ENCODE measurements at regions not wholly inside any gene's neighbourhood (a gene's known extent, or its start where the extent isn't known, plus 50 kb on each side); places are given as distances from the start of the nearest gene placed in this dataset.

DNA sequence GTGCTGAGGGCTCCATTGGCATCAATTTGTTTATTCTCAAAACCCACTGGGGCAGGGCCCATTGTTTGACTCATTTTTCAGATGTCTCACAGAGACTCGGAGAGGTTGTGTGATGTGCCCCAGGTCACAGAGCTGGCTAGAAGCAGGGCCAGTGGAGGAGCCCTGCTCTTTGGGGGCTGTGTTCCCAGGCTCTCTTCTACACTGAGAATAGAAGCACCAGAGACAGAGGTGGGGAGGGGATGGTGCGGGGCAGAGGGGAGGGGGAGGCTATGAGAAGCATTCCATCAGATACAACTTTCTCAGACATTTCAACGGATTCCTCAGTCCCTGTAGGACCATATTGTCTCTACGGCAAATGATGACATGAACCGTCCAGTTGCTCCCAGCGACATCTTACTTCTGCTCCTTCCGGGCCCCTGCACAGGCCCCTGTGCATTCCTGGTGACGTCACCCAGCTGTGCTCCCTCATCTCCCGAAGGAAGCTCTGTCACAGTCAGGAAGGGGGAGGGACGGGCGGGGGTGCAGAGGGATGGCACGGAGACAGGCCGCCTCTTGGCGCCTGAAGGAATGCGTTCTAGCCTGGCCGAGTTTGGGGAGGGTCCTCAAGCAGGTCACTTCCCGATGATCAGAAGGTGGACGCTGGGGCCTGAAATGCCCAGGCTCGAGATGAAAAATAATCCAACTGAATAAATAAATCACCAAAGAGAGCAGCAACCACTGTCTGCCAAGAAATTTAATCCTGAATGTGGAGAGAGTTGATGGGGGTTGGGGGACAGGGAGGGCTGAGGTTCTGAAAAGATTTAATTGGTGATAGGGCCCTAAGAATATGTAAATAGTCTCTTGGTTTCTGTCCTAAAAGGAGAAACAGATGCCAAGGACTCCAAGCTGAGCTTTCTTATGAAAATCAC, 114.1 kb downstream of the NOG start:
- 68% methylated on average over 16 of the region's 19 CpGs for WGBS (ENCODE audit: missing lambda C conversion rate)
- CTCF ChIA-PET: interaction anchor here (0.7 to 13.2 kb wide), 4 partner anchors 8 to 208 kb away, joined by 3 to 183 read pairs (median 4); no protein-coding TSS in a partner anchor
- H3K27ac ChIP-seq: no peak overlapping the region
- no peaks in the 10 kb centered on the region for H3K9me3 ChIP-seq
- DNase-seq (ENCODE audit: low read depth in 1 of 2, low spot score in 1 of 2) (no peak), FAIRE-seq (no peak), ATAC-seq (no peak)
- TF ChIP-seq ZSCAN20 (CRISPR knock-in tag; IDR thresholded peaks at IDR 0.05) (no peak), HOXA7 (CRISPR knock-in tag; IDR thresholded peaks at IDR 0.05) (no peak), RCOR1 (IDR thresholded peaks at IDR 0.05; ENCODE audit: low read depth, low read length) (no peak), FOSL2 (IDR thresholded peaks at IDR 0.05) (no peak), FOSL2 (CRISPR knock-in tag; IDR thresholded peaks at IDR 0.05) (no peak), NFE2L2 (conservative IDR thresholded peaks at IDR 0.05; ENCODE audit: low read length) (no peak)
- TF ChIP-seq, protein P1, sequence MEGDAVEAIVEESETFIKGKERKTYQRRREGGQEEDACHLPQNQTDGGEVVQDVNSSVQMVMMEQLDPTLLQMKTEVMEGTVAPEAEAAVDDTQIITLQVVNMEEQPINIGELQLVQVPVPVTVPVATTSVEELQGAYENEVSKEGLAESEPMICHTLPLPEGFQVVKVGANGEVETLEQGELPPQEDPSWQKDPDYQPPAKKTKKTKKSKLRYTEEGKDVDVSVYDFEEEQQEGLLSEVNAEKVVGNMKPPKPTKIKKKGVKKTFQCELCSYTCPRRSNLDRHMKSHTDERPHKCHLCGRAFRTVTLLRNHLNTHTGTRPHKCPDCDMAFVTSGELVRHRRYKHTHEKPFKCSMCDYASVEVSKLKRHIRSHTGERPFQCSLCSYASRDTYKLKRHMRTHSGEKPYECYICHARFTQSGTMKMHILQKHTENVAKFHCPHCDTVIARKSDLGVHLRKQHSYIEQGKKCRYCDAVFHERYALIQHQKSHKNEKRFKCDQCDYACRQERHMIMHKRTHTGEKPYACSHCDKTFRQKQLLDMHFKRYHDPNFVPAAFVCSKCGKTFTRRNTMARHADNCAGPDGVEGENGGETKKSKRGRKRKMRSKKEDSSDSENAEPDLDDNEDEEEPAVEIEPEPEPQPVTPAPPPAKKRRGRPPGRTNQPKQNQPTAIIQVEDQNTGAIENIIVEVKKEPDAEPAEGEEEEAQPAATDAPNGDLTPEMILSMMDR (IDR thresholded peaks at IDR 0.05): no peak
- TF ChIP-seq, protein P2, sequence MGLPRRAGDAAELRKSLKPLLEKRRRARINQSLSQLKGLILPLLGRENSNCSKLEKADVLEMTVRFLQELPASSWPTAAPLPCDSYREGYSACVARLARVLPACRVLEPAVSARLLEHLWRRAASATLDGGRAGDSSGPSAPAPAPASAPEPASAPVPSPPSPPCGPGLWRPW (IDR thresholded peaks at IDR 0.05): no peak
- no peak overlapping the region for H3K4me3 ChIP-seq
- no peaks in the 10 kb centered on the region for H3K4me1 ChIP-seq
- POLR2A ChIA-PET: interaction anchor here (0.5 kb wide), 1 partner anchor 206 kb away, joined by 3 read pairs; the partner anchor contains the start of gene TRIM25
- no peak overlapping the region for H3K4me2 ChIP-seq

DNA sequence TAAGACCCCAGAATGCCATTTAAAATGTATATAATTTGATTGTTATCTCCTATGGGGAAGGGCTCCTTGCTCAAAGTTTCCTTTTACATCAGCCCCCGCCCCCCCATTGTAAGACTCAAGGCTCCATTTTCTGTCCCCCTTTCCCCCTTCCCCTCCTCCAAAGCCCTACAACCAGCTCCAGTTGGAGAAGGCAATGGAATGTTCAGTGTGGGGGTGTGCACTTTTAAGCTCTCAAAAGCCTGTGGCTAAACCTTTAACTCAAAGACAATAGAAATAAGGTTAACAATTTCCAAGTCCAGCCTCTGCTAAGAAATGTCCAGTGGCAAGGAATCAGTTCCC, 114.7 kb downstream of the NOG start:
- ChIA-PET CTCF (interaction anchor here (0.9 to 13.2 kb wide), 5 partner anchors 8 to 208 kb away, joined by 3 to 183 read pairs (median 4); partner anchors contain the start of gene NOG), POLR2A (no interaction called here)
- Histone ChIP-seq H3K9me3 (no peaks in the 10 kb centered on the region), H3K4me3 (no peak overlapping the region), H3K27ac (no peak overlapping the region), H3K4me2 (no peak overlapping the region), H3K4me1 (no peaks in the 10 kb centered on the region)
- DNase-seq (ENCODE audit: low read depth in 1 of 2, low spot score in 1 of 2) (no peak), FAIRE-seq (no peak), ATAC-seq (no peak)
- WGBS (ENCODE audit: missing lambda C conversion rate): 7% methylated on average over 1 of the region's 1 CpG
- TF ChIP-seq SREBF2 (IDR thresholded peaks at IDR 0.05) (no peak), HOXB13 (CRISPR knock-in tag; IDR thresholded peaks at IDR 0.05; ENCODE audit: low read depth) (no peak), NR3C1 (IDR thresholded peaks at IDR 0.05) (no peak), TP53 (CRISPR knock-in tag; IDR thresholded peaks at IDR 0.05) (no peak), BHLHE40 (IDR thresholded peaks at IDR 0.05; ENCODE audit: low read depth, low read length) (no peak), MAFK (IDR thresholded peaks at IDR 0.05; ENCODE audit: partially characterized antibody) (no peak), EP300 (IDR thresholded peaks at IDR 0.05) (no peak), CEBPB (IDR thresholded peaks at IDR 0.05) (no peak), ZSCAN20 (CRISPR knock-in tag; IDR thresholded peaks at IDR 0.05) (no peak), POLR2AphosphoS2 (conservative IDR thresholded peaks at IDR 0.05; ENCODE audit: low read length) (no peak), KDM5A (IDR thresholded peaks at IDR 0.05) (no peak), HOXB5 (CRISPR knock-in tag; IDR thresholded peaks at IDR 0.05) (no peak), KDM1A (IDR thresholded peaks at IDR 0.05; ENCODE audit: low read depth) (no peak), ZNF302 (CRISPR knock-in tag; IDR thresholded peaks at IDR 0.05) (no peak)
- TF ChIP-seq, protein P3, sequence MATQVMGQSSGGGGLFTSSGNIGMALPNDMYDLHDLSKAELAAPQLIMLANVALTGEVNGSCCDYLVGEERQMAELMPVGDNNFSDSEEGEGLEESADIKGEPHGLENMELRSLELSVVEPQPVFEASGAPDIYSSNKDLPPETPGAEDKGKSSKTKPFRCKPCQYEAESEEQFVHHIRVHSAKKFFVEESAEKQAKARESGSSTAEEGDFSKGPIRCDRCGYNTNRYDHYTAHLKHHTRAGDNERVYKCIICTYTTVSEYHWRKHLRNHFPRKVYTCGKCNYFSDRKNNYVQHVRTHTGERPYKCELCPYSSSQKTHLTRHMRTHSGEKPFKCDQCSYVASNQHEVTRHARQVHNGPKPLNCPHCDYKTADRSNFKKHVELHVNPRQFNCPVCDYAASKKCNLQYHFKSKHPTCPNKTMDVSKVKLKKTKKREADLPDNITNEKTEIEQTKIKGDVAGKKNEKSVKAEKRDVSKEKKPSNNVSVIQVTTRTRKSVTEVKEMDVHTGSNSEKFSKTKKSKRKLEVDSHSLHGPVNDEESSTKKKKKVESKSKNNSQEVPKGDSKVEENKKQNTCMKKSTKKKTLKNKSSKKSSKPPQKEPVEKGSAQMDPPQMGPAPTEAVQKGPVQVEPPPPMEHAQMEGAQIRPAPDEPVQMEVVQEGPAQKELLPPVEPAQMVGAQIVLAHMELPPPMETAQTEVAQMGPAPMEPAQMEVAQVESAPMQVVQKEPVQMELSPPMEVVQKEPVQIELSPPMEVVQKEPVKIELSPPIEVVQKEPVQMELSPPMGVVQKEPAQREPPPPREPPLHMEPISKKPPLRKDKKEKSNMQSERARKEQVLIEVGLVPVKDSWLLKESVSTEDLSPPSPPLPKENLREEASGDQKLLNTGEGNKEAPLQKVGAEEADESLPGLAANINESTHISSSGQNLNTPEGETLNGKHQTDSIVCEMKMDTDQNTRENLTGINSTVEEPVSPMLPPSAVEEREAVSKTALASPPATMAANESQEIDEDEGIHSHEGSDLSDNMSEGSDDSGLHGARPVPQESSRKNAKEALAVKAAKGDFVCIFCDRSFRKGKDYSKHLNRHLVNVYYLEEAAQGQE (IDR thresholded peaks at IDR 0.05): no peak
